HEK293 (cell line): ENCODE measurements at regions not wholly inside any gene's neighbourhood (a gene's known extent, or its start where the extent isn't known, plus 50 kb on each side); places are given as distances from the start of the nearest gene placed in this dataset.
A peak's percentile ranks its signal among the peaks of the same experiment; 100 is the strongest.

Source experiments
- CTCF ChIA-PET: fragments of 350-600 bp; formaldehyde crosslinking; extraction: SDS; loops from one replicate; lab custom pipeline; 2021; ENCODE audit warnings: antibody characterized with exemption; lab: Yijun Ruan, JAX
- POLR2A ChIA-PET: fragments of 300-600 bp; formaldehyde crosslinking; extraction: SDS; loops from one replicate; lab custom pipeline; 2020; ENCODE audit warnings: antibody characterized with exemption, inconsistent platforms; lab: Yijun Ruan, JAX
- H3K27ac ChIP-seq: fragments of 200-500 bp; sonication (Bioruptor generic); 2 replicates; pipeline ENCODE4 v1.5.1; 2014; ENCODE audit warnings: low read depth, low read length, control low read depth, inconsistent platforms; ENCODE audit errors: extremely low read depth
- H3K36me3 ChIP-seq, 2 experiments: fragments of 200-500 bp in 1 of 2; sonication (Bioruptor generic) in 1 of 2; 1 replicate in 1 of 2; 2 replicates in 1 of 2; pipeline ENCODE4 v1.5.1; 2014 to 2017; ENCODE audit warnings: inconsistent platforms in 2 of 2, low read length in 2 of 2; ENCODE audit not compliant: control insufficient read depth in 2 of 2, insufficient read depth in 1 of 2
- H3K4me1 ChIP-seq: fragments of 200-500 bp; sonication (Bioruptor generic); 2 replicates; pipeline ENCODE4 v1.5.1; 2014; ENCODE audit warnings: mild to moderate bottlenecking, low read length, inconsistent platforms; ENCODE audit not compliant: control insufficient read depth, insufficient read depth
- H3K4me3 ChIP-seq: 2 replicates; pipeline ENCODE4 v1.5.1; 2011; ENCODE audit warnings: low read depth, mild to moderate bottlenecking, control low read depth, low read length, moderate library complexity
- H3K9me3 ChIP-seq: fragments of 200-500 bp; sonication (Bioruptor generic); 2 replicates; pipeline ENCODE4 v1.5.1; 2014; ENCODE audit warnings: low read depth, low read length, inconsistent platforms; ENCODE audit not compliant: control insufficient read depth, insufficient read depth
- ATF2 ChIP-seq: fragments of 450-650 bp; formaldehyde crosslinking; IDR thresholded peaks from 2 replicates; pipeline ENCODE4 v1.5.1; 2016; ENCODE audit warnings: missing biosample characterization, missing genetic modification characterization, low read depth
- GFI1B ChIP-seq: fragments of 450-650 bp; formaldehyde crosslinking; IDR thresholded peaks from 2 replicates; pipeline ENCODE4 v1.5.1; 2016; ENCODE audit warnings: missing biosample characterization, missing genetic modification characterization
- PRDM2 ChIP-seq: fragments of 450-650 bp; formaldehyde crosslinking; IDR thresholded peaks from 2 replicates; pipeline ENCODE4 v1.5.1; 2016; ENCODE audit warnings: missing biosample characterization, missing genetic modification characterization, borderline replicate concordance
- RBAK ChIP-seq: fragments of 450-650 bp; formaldehyde crosslinking; IDR thresholded peaks from 2 replicates; pipeline ENCODE4 v1.5.1; 2016; ENCODE audit warnings: missing biosample characterization, missing genetic modification characterization
- YY1 ChIP-seq: fragments of 450-650 bp; formaldehyde crosslinking; IDR thresholded peaks from 2 replicates; pipeline ENCODE4 v1.5.1; 2018; ENCODE audit warnings: missing biosample characterization, missing genetic modification characterization
- ZNF19 ChIP-seq: fragments of 450-650 bp; formaldehyde crosslinking; IDR thresholded peaks from 2 replicates; pipeline ENCODE4; 2016; ENCODE audit warnings: missing biosample characterization, missing genetic modification characterization, low read depth
- ZNF211 ChIP-seq: fragments of 450-650 bp; formaldehyde crosslinking; IDR thresholded peaks from 2 replicates; pipeline ENCODE4 v1.5.1; 2016; ENCODE audit warnings: low read depth, missing biosample characterization, missing genetic modification characterization
- ZNF223 ChIP-seq: fragments of 450-650 bp; formaldehyde crosslinking; IDR thresholded peaks from 2 replicates; pipeline ENCODE4 v1.5.1; 2016; ENCODE audit warnings: missing biosample characterization, missing genetic modification characterization
- ZNF280C ChIP-seq: fragments of 450-650 bp; formaldehyde crosslinking; IDR thresholded peaks from 2 replicates; pipeline ENCODE4 v1.5.1; 2016; ENCODE audit warnings: missing biosample characterization, missing genetic modification characterization
- ZNF37A ChIP-seq: fragments of 450-650 bp; IDR thresholded peaks from 2 replicates; pipeline ENCODE4 v1.5.1; 2018; ENCODE audit warnings: missing biosample characterization, missing genetic modification characterization
- ZNF416 ChIP-seq: fragments of 450-650 bp; formaldehyde crosslinking; IDR thresholded peaks from 2 replicates; pipeline ENCODE4 v1.5.1; 2016; ENCODE audit warnings: missing biosample characterization, missing genetic modification characterization
- ZNF670 ChIP-seq: fragments of 450-650 bp; formaldehyde crosslinking; IDR thresholded peaks from 2 replicates; pipeline ENCODE4 v1.5.1; 2016; ENCODE audit warnings: missing biosample characterization, missing genetic modification characterization, low read depth
- ZNF692 ChIP-seq: fragments of 450-650 bp; formaldehyde crosslinking; IDR thresholded peaks from 2 replicates; pipeline ENCODE4 v1.5.1; 2016; ENCODE audit warnings: missing biosample characterization, missing genetic modification characterization
- ZNF768 ChIP-seq: fragments of 450-650 bp; formaldehyde crosslinking; IDR thresholded peaks from 2 replicates; pipeline ENCODE4 v1.5.1; 2018; ENCODE audit warnings: missing biosample characterization, mild to moderate bottlenecking, missing genetic modification characterization
- ZNF791 ChIP-seq: fragments of 450-650 bp; formaldehyde crosslinking; IDR thresholded peaks from 2 replicates; pipeline ENCODE4 v1.5.1; 2016; ENCODE audit warnings: missing biosample characterization, missing genetic modification characterization
- ZSCAN5A ChIP-seq: fragments of 450-650 bp; formaldehyde crosslinking; IDR thresholded peaks from 2 replicates; pipeline ENCODE4 v1.5.1; 2016; ENCODE audit warnings: missing biosample characterization, missing genetic modification characterization

GRCh38 chr15:99906311-99906710 lies 173.1 kb upstream of the LYSMD4 start:
- Histone ChIP-seq H3K9me3 (no peaks in the 10 kb centered on the region), H3K4me1 (no peaks in the 10 kb centered on the region), H3K27ac (no peak overlapping the region), H3K36me3 (no peaks in the 10 kb centered on the region), H3K4me3 (no peak overlapping the region)
- POLR2A ChIA-PET, result no interaction called here
- TF ChIP-seq ZNF37A (no peak), GFI1B (tag by site-specific recombination) (no peak), ZNF768 (tag by site-specific recombination) (no peak), ZNF223 (no peak), ZSCAN5A (tag by site-specific recombination) (no peak), ZNF211 (tag by site-specific recombination) (no peak), ZNF416 (no peak)
- CTCF ChIA-PET, result interaction anchor here (0.6 kb wide), 1 partner anchor 527 kb away, joined by 3 read pairs; no protein-coding TSS in a partner anchor

- no peak for TF ChIP-seq ZNF280C
- no peak for TF ChIP-seq ZNF791 (tag by site-specific recombination)
- TF ChIP-seq RBAK, result no peak
- no peak for TF ChIP-seq ZNF19 (tag by site-specific recombination)
- no peak for TF ChIP-seq YY1
- TF ChIP-seq ZNF692, result 0 out of 2 replicates have a peak, but pooled peaks have one; percentile 32
- no peak for TF ChIP-seq PRDM2 (tag by site-specific recombination)
- TF ChIP-seq ATF2, result peak; percentile 57; the same call in 1 of the 2 replicates
- TF ChIP-seq ZNF670 (tag by site-specific recombination), result no peak
- H3K9me3 ChIP-seq, result no peaks in the 10 kb centered on the region
- no peaks in the 10 kb centered on the region for H3K4me1 ChIP-seq
- ChIA-PET CTCF (interaction anchor here (1.2 kb wide), 1 partner anchor 189 kb away, joined by 3 read pairs; no protein-coding TSS in a partner anchor), POLR2A (no interaction called here)
- H3K36me3 ChIP-seq, result no peaks in the 10 kb centered on the region
- H3K27ac ChIP-seq, result no peak overlapping the region
- H3K4me3 ChIP-seq, result no peak overlapping the region
Observed at GRCh38 chr15:99902248-99902928, 169.2 kb upstream of the LYSMD4 start.
